H1 (cell line): ENCODE measurements at regions not wholly inside any gene's neighbourhood (a gene's known extent, or its start where the extent isn't known, plus 50 kb on each side); places are given as distances from the start of the nearest gene placed in this dataset.

Experiments used
- NANOG ChIP-seq: IDR thresholded peaks from 2 replicates; pipeline ENCODE4 v1.6.1; 2011; ENCODE audit warnings: low read length, low read depth, mild to moderate bottlenecking, inconsistent platforms; ENCODE audit not compliant: insufficient read depth, poor library complexity, severe bottlenecking
- SP2 ChIP-seq: IDR thresholded peaks from 2 replicates; pipeline ENCODE4 v1.6.1; 2012; ENCODE audit warnings: mild to moderate bottlenecking, low read length, inconsistent platforms

- TF ChIP-seq NANOG (no peak), SP2 (no peak)
These were observed 268.1 kb downstream of the NDUFA10 start (continued) for GRCh38 chr2:239756790-239757760.
